Activated CD4-positive, alpha-beta T cell treated with anti-CD3 and anti-CD28 coated beads, Interleukin-2, amount 10 ng/mL, durations not matched to agents 24 days and 14 days (primary cell): ENCODE measurements at regions not wholly inside any gene's neighbourhood (a gene's known extent, or its start where the extent isn't known, plus 50 kb on each side); places are given as distances from the start of the nearest gene placed in this dataset.

Experiments
- DNase-seq: peaks from one replicate; pipeline ENCODE4 v3.0.0; 2022
- H3K27ac Mint-ChIP-seq: one replicate; pipeline ENCODE4 v1.8.0; 2022; ENCODE audit warnings: mild to moderate bottlenecking, mixed read lengths
- H3K27me3 Mint-ChIP-seq: one replicate; pipeline ENCODE4 v1.8.0; 2022; ENCODE audit warnings: mixed read lengths
- H3K36me3 Mint-ChIP-seq: one replicate; pipeline ENCODE4 v1.8.0; 2022; ENCODE audit warnings: low read depth, mild to moderate bottlenecking, mixed read lengths
- H3K4me1 Mint-ChIP-seq: one replicate; pipeline ENCODE4 v1.8.0; 2021; ENCODE audit warnings: mixed read lengths
- H3K4me3 Mint-ChIP-seq: one replicate; pipeline ENCODE4 v1.8.0; 2022; ENCODE audit warnings: mild to moderate bottlenecking, moderate library complexity, mixed read lengths
- H3K9me3 Mint-ChIP-seq: one replicate; pipeline ENCODE4 v1.8.0; 2021; ENCODE audit warnings: mixed read lengths
- intact Hi-C: fragments of 100-400 bp; cut with micrococcal nuclease; formaldehyde crosslinking; loops from one replicate; pipeline ENCODE4 v1.15.1; 2023

DNA sequence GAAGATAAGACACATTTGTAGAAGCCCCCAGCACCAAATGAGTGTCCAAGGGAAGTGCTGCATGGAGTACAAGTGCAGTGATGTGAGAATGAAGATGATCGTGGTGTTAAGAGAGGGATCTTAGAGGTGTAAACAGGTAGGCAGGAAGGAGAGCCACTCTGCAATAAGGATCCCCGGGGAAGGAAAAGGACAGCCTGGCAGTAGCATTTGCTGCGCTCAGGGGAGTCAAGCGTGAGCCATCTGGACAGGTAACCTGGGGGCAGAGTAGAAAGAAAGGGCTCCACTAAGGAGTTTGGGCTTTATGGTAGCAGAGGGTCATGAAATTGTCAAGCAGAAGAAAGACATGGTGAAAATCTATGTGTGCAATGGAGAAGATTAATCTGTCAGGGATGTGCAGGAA is 587.2 kb downstream of the BUD13 start:
- Mint-ChIP-seq H3K36me3 (no peaks in the 10 kb centered on the region), H3K27ac (no peak overlapping the region), H3K9me3 (no peaks in the 10 kb centered on the region), H3K4me3 (no peak overlapping the region), H3K4me1 (no peaks in the 10 kb centered on the region), H3K27me3 (no peaks in the 10 kb centered on the region)
- intact Hi-C loops = no loop called here
- no peak for DNase-seq

- no peaks in the 10 kb centered on the region for H3K4me1 Mint-ChIP-seq
- H3K36me3 Mint-ChIP-seq = no peaks in the 10 kb centered on the region
- H3K9me3 Mint-ChIP-seq = no peaks in the 10 kb centered on the region
- DNase-seq = no peak
- H3K27me3 Mint-ChIP-seq = no peaks in the 10 kb centered on the region
- intact Hi-C loops = no loop called here
- H3K27ac Mint-ChIP-seq = no peak overlapping the region
- no peak overlapping the region for H3K4me3 Mint-ChIP-seq
Measured at GRCh38 chr11:116184763-116185162, 588.0 kb downstream of the BUD13 start.

DNA sequence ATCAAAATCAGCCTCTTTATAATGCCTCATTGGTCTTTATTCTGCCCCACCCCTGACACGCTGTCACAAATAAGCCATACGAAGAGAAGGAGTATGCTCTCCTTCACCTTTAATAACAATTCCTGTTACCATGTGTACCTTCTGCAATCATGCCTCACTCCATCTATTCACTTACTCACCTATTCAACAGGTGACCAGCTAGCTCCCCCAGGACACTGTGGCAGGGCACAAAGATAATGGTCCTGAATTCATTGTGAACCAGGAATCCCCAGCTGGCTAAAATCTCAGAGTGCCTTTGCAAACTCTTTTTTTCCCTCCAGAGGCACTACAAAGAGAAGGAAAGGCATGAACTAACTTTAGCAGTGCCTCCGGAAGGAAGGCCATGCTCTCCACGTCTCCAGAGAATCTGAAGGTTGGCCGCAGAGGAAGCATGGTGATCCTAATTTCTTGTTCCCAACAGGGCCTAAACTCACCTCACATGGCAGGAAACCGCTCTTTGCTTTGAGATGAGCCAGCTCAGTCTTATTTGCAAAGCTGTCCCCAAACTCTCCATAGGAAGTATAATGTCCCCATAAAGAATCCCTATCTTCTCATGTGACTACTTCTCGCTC is 590.3 kb downstream of the BUD13 start:
- H3K27ac Mint-ChIP-seq = no peak overlapping the region
- no peaks in the 10 kb centered on the region for H3K36me3 Mint-ChIP-seq
- DNase-seq = no peak
- intact Hi-C loops = no loop called here
- H3K4me1 Mint-ChIP-seq = no peaks in the 10 kb centered on the region
- H3K4me3 Mint-ChIP-seq = no peak overlapping the region
- no peaks in the 10 kb centered on the region for H3K27me3 Mint-ChIP-seq
- no peaks in the 10 kb centered on the region for H3K9me3 Mint-ChIP-seq

- no peaks in the 10 kb centered on the region for H3K9me3 Mint-ChIP-seq
- no peak overlapping the region for H3K4me3 Mint-ChIP-seq
- H3K36me3 Mint-ChIP-seq = no peaks in the 10 kb centered on the region
- no peak for DNase-seq
- H3K4me1 Mint-ChIP-seq = no peaks in the 10 kb centered on the region
- H3K27me3 Mint-ChIP-seq = no peaks in the 10 kb centered on the region
- H3K27ac Mint-ChIP-seq = no peak overlapping the region
- intact Hi-C loops = no loop called here
Measured at GRCh38 chr11:116180806-116181600, 591.8 kb downstream of the BUD13 start.

- H3K4me1 Mint-ChIP-seq = no peaks in the 10 kb centered on the region
- H3K36me3 Mint-ChIP-seq = no peaks in the 10 kb centered on the region
- H3K27me3 Mint-ChIP-seq = no peaks in the 10 kb centered on the region
- no peaks in the 10 kb centered on the region for H3K9me3 Mint-ChIP-seq
- no peak for DNase-seq
- H3K27ac Mint-ChIP-seq = no peak overlapping the region
- H3K4me3 Mint-ChIP-seq = no peak overlapping the region
- intact Hi-C loops = no loop called here
Measured at GRCh38 chr11:116179401-116179800, 593.4 kb downstream of the BUD13 start.

DNA sequence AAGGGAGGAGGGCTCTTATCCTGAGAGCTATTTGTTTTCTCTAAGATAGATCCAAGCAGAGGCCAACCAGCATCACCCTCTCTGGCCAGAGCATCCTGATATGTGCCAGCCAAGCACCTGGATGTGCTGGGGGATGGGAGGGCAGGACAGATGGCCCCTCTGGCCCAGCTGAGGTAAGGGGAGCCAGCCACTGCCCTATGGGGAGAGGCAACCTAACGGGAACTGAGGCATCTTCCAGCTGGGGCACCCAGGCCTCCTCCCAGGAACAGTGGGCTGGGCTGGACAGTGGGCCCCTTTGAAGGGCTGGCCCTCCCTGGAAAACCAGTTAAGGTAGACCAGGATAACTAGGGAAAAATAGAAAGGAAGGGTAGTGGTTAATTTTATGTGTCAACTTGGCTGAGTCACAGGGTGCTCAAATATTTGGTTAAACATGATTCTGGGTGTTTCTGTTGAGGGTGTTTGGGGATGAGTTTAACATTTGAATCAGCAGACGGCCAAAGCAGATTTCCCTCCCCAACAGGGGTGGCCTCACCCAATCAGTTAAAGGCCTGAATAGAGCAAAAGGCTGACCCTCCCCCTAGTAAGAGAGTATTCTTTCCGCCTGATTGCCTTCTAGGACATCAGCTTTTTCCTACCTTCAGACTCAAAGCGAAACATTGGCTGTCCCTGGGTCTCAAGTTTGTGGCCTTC is 595.1 kb downstream of the BUD13 start:
- intact Hi-C loops = no loop called here
- Mint-ChIP-seq H3K27me3 (no peaks in the 10 kb centered on the region), H3K27ac (no peak overlapping the region), H3K36me3 (no peaks in the 10 kb centered on the region), H3K4me1 (no peaks in the 10 kb centered on the region), H3K4me3 (no peak overlapping the region), H3K9me3 (no peaks in the 10 kb centered on the region)
- no peak for DNase-seq

GRCh38 chr11:116176484-116177005 is 596.2 kb downstream of the BUD13 start:
- H3K9me3 Mint-ChIP-seq = no peaks in the 10 kb centered on the region
- intact Hi-C loops = no loop called here
- no peak overlapping the region for H3K4me3 Mint-ChIP-seq
- H3K36me3 Mint-ChIP-seq = no peaks in the 10 kb centered on the region
- DNase-seq = no peak
- no peaks in the 10 kb centered on the region for H3K27me3 Mint-ChIP-seq
- no peak overlapping the region for H3K27ac Mint-ChIP-seq
- H3K4me1 Mint-ChIP-seq = no peaks in the 10 kb centered on the region

DNA sequence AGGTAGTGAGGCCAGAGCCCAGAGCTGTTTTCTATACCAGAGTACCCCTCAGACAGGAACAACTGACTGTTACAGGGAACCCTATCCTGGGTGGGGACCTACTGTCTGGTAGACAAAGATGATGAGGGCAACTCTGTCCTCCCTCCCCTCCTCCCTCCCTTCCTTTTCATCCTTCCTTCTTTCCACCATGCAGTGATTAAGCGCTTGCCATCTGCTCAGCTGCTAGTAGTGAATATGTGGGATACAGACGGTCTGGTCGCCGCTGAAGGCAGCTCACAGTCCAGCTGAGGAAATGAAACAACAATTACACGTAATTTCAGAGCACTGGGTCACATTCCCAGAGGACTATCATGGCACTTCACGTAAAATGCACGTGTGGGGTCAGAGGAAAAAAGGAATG is 597.1 kb downstream of the BUD13 start:
- no peak for DNase-seq
- Mint-ChIP-seq H3K27me3 (no peaks in the 10 kb centered on the region), H3K36me3 (no peaks in the 10 kb centered on the region), H3K4me3 (no peak overlapping the region), H3K9me3 (no peaks in the 10 kb centered on the region), H3K4me1 (no peaks in the 10 kb centered on the region), H3K27ac (no peak overlapping the region)
- intact Hi-C loops = no loop called here

DNA sequence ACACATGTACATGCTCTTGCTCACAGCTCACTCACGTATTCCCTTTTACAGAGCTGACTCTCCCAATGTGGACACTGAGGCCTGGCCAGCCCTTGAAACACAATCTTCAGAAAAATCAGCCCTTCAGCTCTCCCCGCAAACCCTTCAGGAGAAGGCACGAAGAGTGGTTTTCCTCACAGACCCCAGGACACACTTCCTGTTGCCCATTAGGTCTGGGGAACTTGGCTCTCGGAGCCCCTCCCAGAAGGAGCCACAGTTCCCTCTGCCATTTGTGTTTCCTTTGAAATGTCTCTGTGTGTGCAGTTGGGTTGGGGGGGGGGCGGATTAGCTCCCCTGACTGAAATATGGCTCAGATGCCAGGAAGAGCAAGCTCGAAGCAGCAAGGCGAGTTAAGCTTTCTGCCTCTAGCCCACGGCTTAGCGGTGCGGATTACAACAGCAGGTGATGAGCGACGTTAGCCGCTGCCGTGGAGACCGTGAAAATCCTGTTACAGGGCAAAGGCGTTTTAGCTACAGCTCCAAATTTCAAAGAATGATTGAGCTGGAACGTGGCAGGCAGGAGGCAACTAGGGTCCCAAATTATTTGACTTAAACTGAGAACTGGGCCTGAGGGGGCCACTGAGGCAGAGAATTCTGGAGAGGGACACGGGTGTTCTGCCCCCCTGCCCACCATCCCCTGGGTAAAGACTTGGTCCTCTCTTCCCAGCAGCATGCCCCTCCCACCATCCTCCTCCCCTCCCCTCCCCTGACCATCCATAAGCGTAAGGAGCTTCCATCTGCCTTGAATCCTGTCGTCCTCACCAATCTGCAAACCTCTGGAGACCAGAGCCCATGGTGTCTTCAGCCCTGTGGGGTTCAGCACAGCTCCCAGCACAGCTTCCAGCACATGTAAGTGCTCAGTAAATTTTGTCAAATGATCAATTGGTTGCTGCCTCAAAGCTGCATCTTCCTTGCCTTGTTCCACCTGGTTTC is 598.6 kb downstream of the BUD13 start:
- no peak for DNase-seq
- Mint-ChIP-seq H3K9me3 (no peaks in the 10 kb centered on the region), H3K27me3 (no peaks in the 10 kb centered on the region), H3K27ac (no peak overlapping the region), H3K4me1 (no peaks in the 10 kb centered on the region), H3K36me3 (no peaks in the 10 kb centered on the region), H3K4me3 (no peak overlapping the region)
- intact Hi-C loops = no loop called here

GRCh38 chr11:116173506-116173905 is 599.3 kb downstream of the BUD13 start:
- H3K27me3 Mint-ChIP-seq = no peaks in the 10 kb centered on the region
- intact Hi-C loops = no loop called here
- no peaks in the 10 kb centered on the region for H3K9me3 Mint-ChIP-seq
- no peaks in the 10 kb centered on the region for H3K36me3 Mint-ChIP-seq
- no peaks in the 10 kb centered on the region for H3K4me1 Mint-ChIP-seq
- no peak for DNase-seq
- H3K27ac Mint-ChIP-seq = no peak overlapping the region
- H3K4me3 Mint-ChIP-seq = no peak overlapping the region

DNA sequence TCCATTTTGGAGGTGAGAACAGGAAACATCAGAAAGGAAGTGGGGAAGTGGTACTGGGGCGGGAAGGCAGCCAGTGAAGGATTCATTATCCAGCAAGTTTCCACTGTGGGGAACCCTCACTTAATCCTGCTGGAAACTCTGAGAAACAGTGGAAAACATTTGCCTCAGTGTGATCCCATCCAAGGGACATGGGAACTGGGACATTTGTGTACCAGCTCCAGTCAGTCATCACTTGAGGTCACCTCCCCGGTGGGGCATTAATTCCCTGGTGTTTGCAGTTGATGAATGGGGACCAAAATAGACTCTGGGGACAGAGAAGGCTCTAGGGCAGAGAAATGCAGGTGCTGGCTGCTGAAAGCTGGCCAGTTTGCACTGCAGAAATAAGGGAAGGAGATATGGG is 599.9 kb downstream of the BUD13 start:
- H3K9me3 Mint-ChIP-seq = no peaks in the 10 kb centered on the region
- no peak overlapping the region for H3K4me3 Mint-ChIP-seq
- DNase-seq = no peak
- H3K27ac Mint-ChIP-seq = no peak overlapping the region
- no peaks in the 10 kb centered on the region for H3K36me3 Mint-ChIP-seq
- intact Hi-C loops = no loop called here
- H3K27me3 Mint-ChIP-seq = no peaks in the 10 kb centered on the region
- no peaks in the 10 kb centered on the region for H3K4me1 Mint-ChIP-seq

- H3K9me3 Mint-ChIP-seq = no peaks in the 10 kb centered on the region
- intact Hi-C loops = no loop called here
Measured at GRCh38 chr11:116172156-116172555, 600.6 kb downstream of the BUD13 start.

GRCh38 chr11:116171271-116172140 is 601.3 kb downstream of the BUD13 start:
- Mint-ChIP-seq H3K36me3 (no peaks in the 10 kb centered on the region), H3K4me3 (no peak overlapping the region), H3K27me3 (no peaks in the 10 kb centered on the region), H3K9me3 (no peaks in the 10 kb centered on the region), H3K27ac (no peak overlapping the region), H3K4me1 (no peaks in the 10 kb centered on the region)
- intact Hi-C loops = no loop called here
- no peak for DNase-seq

More at GRCh38 chr11:116172156-116172555, 600.6 kb downstream of the BUD13 start:
- DNase-seq = no peak
- H3K4me1 Mint-ChIP-seq = no peaks in the 10 kb centered on the region
- H3K27ac Mint-ChIP-seq = no peak overlapping the region
- no peaks in the 10 kb centered on the region for H3K27me3 Mint-ChIP-seq
- no peak overlapping the region for H3K4me3 Mint-ChIP-seq
- H3K36me3 Mint-ChIP-seq = no peaks in the 10 kb centered on the region
